GM19438 (cell line): ENCODE measurements at regions not wholly inside any gene's neighbourhood (a gene's known extent, or its start where the extent isn't known, plus 50 kb on each side); places are given as distances from the start of the nearest gene placed in this dataset.

ENCODE experiments used
- ATAC-seq: cut with Tn5 transposase; IDR thresholded peaks from one replicate; pipeline ENCODE4 v1.9.1; 2021; ENCODE audit warnings: low read depth; ENCODE audit not compliant: unreplicated experiment

DNA sequence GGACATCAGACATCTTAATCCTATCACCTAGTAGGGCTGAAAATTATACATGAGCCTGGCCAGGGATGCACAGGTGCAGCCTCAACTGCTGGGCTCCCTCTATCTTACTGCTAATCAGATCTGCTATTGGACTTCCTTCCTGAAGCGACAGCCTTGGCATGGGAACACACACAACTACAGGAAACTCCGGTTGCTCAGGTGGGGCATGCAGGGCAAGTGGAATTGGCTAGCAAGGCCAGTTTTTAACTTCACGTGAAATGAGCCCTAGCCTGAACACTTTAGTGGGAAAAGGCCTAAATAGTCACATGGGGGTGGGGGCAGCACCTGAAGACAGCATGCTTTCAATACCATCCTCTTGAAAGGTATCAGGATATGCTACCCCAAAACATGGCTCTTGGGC lies 147.9 kb upstream of the NCKAP5 start:
- no peak for ATAC-seq

GRCh38 chr2:133717497-133717896 lies 149.2 kb upstream of the NCKAP5 start:
- ATAC-seq, result no peak

DNA sequence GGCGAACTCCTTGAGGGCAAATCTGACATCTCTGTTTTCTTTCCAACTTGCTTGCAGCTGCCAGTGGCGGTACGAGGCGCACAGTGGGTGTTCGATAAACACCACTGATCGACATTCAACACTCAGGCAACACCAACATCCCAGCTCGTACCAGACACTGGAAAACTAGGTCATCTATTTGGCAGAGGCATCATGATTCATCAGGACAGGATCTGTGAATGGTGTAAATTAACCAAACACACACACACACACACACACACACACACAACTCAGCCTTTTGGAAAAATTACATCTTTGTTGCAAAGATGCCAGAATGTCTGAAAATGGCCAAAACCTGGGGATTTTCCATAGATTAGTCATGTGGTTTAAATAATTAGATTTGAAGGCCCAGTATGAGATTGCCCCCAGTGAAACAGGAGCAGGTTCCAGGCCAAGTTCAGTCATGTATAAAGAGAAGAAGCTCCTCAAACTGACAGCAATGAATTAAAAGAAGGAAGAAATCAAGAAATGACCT lies 150.5 kb upstream of the NCKAP5 start:
- no peak for ATAC-seq

GRCh38 chr2:133720429-133720828 lies 152.2 kb upstream of the NCKAP5 start:
- ATAC-seq, result no peak

DNA sequence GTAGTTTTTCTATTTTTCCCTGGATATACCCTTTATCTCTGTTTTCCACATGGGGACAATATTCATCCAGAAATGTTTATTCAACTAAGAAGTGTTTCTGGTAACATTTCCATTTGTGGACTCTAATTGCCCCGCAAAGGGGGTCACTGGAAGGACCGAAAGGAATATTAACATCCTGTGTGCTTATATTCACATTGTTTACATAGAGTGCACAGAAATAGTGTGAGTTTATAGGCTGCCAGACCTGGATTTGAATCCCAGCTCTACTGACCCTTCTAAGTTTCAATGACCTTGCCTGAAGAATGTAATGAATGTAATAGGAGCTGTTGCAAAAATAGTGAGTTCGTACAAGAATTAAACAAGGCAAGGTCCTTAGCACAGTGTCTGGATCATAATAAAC lies 152.9 kb upstream of the NCKAP5 start:
- no peak for ATAC-seq

GRCh38 chr2:133723133-133723532 lies 154.9 kb upstream of the NCKAP5 start:
- no peak for ATAC-seq

DNA sequence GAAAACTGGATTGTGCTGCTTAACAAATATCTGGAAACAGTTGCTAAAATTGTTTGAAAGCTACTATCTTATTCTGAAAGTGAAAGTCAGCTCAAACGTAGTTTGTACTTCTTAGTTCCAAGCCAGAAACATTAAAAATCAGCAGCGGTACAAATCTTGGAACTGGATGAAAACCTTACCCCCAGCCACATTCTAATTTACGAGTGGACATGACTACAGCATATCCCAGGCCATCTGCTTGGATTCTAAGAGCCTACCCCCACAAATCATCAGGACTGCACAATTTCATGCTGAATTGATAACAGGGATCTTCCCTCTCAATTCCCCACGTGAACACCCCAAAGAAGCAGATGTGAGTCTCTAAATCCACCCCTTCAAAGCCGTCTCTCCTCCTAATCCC lies 158.7 kb upstream of the NCKAP5 start:
- no peak for ATAC-seq

DNA sequence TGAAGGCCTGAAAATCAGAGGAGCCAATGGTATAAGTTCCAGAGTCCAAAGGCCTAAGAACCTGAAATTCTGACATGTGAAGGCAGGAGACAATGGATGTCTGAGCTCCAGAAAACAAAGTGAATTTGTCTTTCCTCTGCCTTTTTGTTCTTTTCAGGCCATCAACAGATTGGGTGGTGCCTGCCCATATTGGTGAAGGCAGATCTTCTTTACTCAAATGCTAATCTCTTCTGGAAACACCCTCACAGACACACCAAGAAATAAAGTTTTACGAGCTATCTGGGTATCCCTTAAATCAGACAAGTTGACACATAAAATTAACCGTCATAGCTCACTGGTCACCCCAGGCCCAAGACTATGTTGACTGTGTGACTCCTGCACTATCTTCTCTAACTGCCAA lies 163.8 kb upstream of the NCKAP5 start:
- ATAC-seq, result no peak

GRCh38 chr2:133732982-133733900 lies 165.0 kb upstream of the NCKAP5 start:
- no peak for ATAC-seq

DNA sequence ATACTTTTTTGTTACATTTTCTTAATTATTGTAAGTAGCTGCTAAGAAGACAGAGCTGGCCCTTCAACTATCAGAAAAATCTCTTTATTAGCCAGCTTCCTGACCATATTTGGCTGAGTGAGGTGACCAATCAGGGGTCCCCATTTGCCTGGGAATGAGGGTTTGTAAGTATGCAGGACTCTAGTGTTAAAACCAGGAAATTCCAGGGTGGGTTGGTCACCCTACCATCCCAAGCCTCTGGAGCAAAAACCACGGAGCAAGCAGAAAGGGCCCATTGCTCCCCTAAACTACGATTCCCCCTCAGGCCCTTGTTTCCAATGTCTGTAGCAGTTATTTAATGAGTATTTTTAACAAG lies 165.6 kb upstream of the NCKAP5 start:
- no peak for ATAC-seq

DNA sequence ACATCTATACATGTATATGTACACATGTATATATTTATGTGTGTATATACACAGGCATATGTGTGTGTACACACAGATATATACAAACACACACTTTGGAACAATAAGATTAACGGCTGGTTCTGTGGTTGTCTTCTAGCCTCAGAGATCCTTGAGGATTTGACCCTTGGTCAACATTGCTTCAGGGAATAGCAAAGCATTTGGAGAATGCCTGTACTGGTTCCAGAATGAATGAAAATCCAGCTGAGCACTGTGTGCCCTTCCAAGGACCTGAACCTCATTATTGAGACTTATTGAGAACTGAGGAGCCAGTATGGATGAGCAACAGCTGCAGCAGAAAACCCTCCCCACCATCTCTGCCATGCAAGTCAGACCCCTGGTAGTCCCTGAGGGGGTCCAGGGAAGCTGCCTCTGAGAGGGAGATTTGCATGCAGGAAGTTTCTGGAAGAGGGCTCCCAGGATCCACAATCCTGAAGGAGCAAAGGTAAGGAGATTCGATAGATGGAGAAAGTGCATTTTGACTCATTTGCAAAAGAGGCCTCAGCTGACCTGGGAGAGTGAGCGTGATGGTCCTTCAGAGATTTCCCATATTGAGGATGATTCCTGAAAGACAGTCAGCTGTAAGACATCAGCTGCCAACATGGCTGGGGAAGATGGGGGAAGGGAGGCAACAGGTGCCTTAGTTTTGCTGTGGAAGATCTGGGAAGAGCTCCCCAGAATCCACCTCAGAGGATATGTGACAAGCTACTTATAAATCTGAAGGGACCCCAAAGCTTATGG lies 166.6 kb upstream of the NCKAP5 start:
- ATAC-seq, result no peak

- no peak for ATAC-seq
Measured at GRCh38 chr2:133736674-133737073, 168.4 kb upstream of the NCKAP5 start.

DNA sequence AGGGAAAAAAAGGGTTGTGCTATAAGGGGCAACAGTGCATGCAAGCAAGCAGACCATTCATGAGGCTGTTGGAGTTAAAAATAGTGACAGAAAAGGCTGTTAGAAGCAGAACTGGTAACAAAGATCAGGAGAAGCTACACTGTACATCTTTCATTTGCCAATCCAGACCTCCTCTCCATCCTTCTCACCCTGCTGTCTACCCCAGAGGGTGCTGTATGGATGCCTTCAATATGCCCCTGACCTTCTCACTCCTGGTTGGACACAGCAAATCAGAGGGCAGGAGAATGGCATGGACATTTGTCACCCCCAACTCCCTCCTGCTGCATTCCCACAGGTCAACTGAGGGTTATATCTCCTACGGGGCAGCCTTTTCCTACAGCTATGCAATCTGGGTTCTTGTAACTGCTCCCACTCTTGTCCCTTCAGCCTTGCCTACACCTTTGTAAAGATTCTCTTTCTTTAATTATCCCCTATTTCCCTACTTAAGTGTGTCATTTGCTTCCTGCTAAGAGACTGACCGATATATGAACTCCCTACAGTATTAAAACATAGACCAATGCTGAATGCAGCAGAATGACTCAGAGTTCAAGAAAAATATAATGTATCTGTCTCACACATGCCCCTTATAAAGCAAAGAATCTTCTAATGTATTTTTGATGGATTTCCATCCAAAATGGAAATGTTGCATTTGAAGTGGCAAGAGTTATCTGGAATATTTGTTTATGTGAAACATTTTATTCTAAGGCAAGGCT lies 169.2 kb upstream of the NCKAP5 start:
- no peak for ATAC-seq

DNA sequence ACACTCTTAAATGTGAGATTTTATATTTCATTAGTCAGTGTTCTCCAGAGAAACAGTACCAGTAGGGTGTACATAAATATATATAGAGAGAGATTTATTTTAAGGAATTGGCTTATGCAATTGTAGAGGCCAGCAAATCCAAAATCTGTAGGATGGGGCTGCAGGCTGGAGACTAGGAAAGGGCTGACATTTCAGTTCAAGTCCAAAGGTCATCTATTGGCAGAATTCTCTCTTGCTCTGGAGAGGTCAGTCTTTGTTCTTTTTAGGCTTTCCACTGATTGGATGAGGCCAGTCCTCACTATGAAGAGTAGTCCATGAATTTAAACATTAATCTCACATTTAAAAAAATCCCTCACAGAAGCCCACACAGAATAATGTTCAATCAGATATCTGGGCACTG lies 170.8 kb upstream of the NCKAP5 start:
- ATAC-seq, result no peak

DNA sequence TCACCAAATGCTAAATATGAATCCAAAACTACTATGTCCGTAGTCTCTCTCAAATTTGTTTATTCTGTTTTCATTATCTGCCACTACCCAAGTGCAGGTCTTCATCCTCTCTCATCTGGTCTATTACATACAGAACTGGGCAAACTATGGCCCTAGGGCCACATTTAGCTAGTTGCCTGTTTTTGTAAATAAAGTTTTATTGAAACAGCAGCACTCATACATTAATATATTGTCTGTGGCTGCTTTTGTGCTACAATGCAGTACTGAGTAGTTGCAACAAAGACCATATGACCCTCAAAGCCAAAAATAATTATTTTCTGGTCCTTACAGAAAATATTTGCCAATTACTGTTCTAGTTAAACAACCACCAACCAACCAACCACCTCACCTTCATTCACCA lies 172.2 kb upstream of the NCKAP5 start:
- ATAC-seq, result no peak

- ATAC-seq, result no peak
Measured at GRCh38 chr2:133748007-133748700, 179.9 kb upstream of the NCKAP5 start.

DNA sequence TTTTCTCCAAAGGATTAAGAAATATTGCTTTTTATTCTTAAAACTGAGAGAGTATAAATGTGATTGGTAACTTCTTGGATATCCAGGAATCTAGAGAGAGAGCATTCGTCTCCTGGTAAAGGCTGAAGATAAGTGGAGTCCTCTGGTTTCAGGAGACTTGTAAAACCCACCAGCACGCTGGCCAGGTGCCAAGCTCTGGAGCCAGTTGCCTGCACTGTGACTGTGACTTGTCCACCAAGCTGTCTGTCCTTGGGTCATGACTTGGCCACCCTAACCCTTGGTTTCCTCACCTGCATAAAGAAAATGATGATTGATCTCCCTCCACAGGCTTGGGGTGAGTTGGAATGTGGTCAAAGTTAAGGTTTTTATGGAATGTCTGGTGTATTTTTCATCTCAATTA lies 185.4 kb upstream of the NCKAP5 start:
- no peak for ATAC-seq

DNA sequence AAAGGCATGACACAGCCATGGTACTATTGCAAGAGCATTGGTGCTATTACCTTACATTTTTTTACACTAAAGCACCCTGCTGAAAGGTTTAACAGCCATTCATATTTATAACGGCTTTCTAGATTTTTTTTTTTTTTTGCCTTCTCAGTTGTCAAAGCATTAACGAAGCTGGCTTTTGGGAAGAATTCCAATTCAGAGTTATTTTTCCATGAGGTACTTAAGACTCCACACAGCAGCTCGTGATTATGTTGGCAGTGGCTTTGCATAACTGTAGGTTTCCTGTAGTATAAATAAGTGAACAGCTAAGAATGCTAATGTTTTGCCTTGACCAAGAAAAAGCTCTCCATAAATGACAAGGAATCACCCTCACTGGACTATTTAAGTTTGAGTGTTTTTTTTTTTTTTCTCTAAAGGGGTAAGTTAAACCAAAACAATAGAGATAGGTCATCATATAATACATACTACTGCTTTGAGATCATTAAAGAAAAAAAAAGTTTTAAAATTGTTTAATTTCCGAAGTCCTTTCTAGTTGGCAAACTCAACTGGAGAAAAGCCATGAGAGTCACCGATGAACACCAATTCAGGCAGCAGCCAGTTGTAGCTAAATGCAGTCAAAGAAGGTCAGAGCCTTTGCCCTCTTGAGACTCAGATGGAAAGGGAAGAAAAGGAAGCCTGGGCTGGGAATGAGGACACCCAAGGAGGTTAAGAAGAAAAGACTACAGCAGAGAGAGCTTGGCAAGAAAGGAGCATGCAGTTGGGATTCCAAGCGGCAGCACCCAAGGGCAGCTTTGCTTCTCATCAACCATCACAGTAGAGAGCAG lies 187.4 kb upstream of the NCKAP5 start:
- ATAC-seq, result no peak

GRCh38 chr2:133756833-133757232 lies 188.6 kb upstream of the NCKAP5 start:
- no peak for ATAC-seq

DNA sequence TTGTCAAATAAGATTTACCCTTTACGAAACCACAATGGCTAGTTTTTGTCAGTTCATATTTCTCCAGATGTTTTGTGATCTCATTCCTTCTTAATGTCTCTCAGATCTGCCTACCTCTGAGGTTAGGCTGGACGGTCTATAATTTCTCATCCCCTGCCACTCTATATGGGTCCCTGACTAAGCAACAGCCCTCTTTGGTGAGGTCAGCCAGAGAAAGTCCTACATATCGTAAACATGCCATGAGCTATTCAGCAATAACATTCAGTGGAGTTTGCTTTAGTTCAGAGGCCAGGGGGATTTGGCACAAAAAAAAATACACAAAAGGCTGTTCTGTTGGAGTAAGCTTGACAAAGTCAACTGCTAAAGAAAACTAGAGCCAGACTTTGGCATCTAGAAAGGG lies 192.1 kb upstream of the NCKAP5 start:
- ATAC-seq, result no peak
